ENCODE measurements at regions not wholly inside any gene's neighbourhood (a gene's known extent, or its start where the extent isn't known, plus 50 kb on each side); places are given as distances from the start of the nearest gene placed in this dataset.

GRCh38 chr1:181172082-181172481 is 83.6 kb downstream of the IER5 start:
- no peak for TF ChIP-seq CTCF (IDR thresholded peaks at IDR 0.05)
- Histone ChIP-seq H3K4me3 (no peak overlapping the region), H3K4me1 (ENCODE audit: control insufficient read depth in 1 of 2, low read depth in 2 of 2) (no peaks in the 10 kb centered on the region), H3K9me3 (peaks cover 6% of the 10 kb centered on the region), H3K36me3 (no peaks in the 10 kb centered on the region), H3K27ac (no peak overlapping the region), H3K27me3 (replicated peaks; ENCODE audit: insufficient read depth) (no peaks in the 10 kb centered on the region)
- no peak for DNase-seq (ENCODE audit: low spot score)
- no peak for ATAC-seq (ENCODE audit: insufficient number of reproducible peaks, low FRiP score, low read depth)

GRCh38 chr1:181173761-181174447 is 85.4 kb downstream of the IER5 start:
- no peaks in the 10 kb centered on the region for H3K36me3 ChIP-seq
- no peaks in the 10 kb centered on the region for H3K27me3 ChIP-seq (replicated peaks; ENCODE audit: insufficient read depth)
- no peak overlapping the region for H3K4me3 ChIP-seq
- no peak overlapping the region for H3K27ac ChIP-seq
- ATAC-seq (ENCODE audit: insufficient number of reproducible peaks, low FRiP score, low read depth) (no peak), DNase-seq (ENCODE audit: low spot score) (no peak)
- H3K9me3 ChIP-seq, result peaks cover 6% of the 10 kb centered on the region
- no peaks in the 10 kb centered on the region for H3K4me1 ChIP-seq (ENCODE audit: control insufficient read depth in 1 of 2, low read depth in 2 of 2)
- no peak for TF ChIP-seq CTCF (IDR thresholded peaks at IDR 0.05)

- no peak for ATAC-seq (ENCODE audit: insufficient number of reproducible peaks, low FRiP score, low read depth)
- no peak overlapping the region for H3K4me3 ChIP-seq
- peaks cover 6% of the 10 kb centered on the region for H3K9me3 ChIP-seq
- H3K27ac ChIP-seq, result no peak overlapping the region
- H3K4me1 ChIP-seq (ENCODE audit: control insufficient read depth in 1 of 2, low read depth in 2 of 2), result peaks cover 0 to 5% of the 10 kb centered on the region in 2 donors
- no peaks in the 10 kb centered on the region for H3K36me3 ChIP-seq
- no peak for TF ChIP-seq CTCF (IDR thresholded peaks at IDR 0.05)
- H3K27me3 ChIP-seq (replicated peaks; ENCODE audit: insufficient read depth), result no peaks in the 10 kb centered on the region
- no peak for DNase-seq (ENCODE audit: low spot score)
These were observed 86.4 kb downstream of the IER5 start for GRCh38 chr1:181174861-181175260.

- DNase-seq (ENCODE audit: low spot score) (no peak), ATAC-seq (ENCODE audit: insufficient number of reproducible peaks, low FRiP score, low read depth) (no peak)
- TF ChIP-seq CTCF (IDR thresholded peaks at IDR 0.05), result no peak
These were observed 86.9 kb downstream of the IER5 start for GRCh38 chr1:181175356-181175910.

GRCh38 chr1:181175955-181176354 is 87.5 kb downstream of the IER5 start:
- no peak for ATAC-seq (ENCODE audit: insufficient number of reproducible peaks, low FRiP score, low read depth)
- Histone ChIP-seq H3K4me3 (no peak overlapping the region), H3K27me3 (replicated peaks; ENCODE audit: insufficient read depth) (no peaks in the 10 kb centered on the region), H3K9me3 (peaks cover 6% of the 10 kb centered on the region), H3K4me1 (ENCODE audit: control insufficient read depth in 1 of 2, low read depth in 2 of 2) (peaks cover 0 to 9% of the 10 kb centered on the region in 2 donors), H3K27ac (no peak overlapping the region), H3K36me3 (no peaks in the 10 kb centered on the region)
- no peak for TF ChIP-seq CTCF (IDR thresholded peaks at IDR 0.05)
- no peak for DNase-seq (ENCODE audit: low spot score)

More at GRCh38 chr1:181175356-181175910, 86.9 kb downstream of the IER5 start:
- Histone ChIP-seq H3K27me3 (replicated peaks; ENCODE audit: insufficient read depth) (no peaks in the 10 kb centered on the region), H3K4me1 (ENCODE audit: control insufficient read depth in 1 of 2, low read depth in 2 of 2) (peaks cover 0 to 9% of the 10 kb centered on the region in 2 donors), H3K9me3 (peaks cover 6% of the 10 kb centered on the region), H3K4me3 (no peak overlapping the region), H3K36me3 (no peaks in the 10 kb centered on the region), H3K27ac (no peak overlapping the region)

Data from thoracic aorta (tissue), 2 donors.